ENCODE measurements at regions not wholly inside any gene's neighbourhood (a gene's known extent, or its start where the extent isn't known, plus 50 kb on each side); places are given as distances from the start of the nearest gene placed in this dataset.
"Not testable (repeated sequence)": the region's sequence is repeated elsewhere in the genome, so short reads cannot be mapped to it uniquely, and the experiment has no call there.

DNA sequence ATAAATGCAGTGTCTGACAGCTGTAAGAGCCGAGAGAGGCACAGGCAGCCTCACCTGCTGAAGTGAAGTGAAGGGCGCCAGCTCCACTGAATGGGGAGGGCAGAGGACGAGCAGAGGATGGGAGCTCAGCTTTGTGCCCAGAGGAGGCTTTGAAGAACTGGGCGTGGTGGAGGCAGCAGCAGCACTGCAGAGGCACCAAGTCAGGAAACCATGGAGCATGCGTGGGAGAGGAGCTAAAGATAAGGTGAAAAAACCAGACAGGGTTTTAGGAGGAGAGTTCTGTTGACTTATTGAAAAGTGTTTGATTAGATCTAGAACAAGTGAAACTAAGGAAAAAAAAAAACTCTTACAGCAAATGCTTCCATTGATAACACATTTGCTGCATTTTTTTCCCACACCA lies 216.4 kb downstream of the CXCL12 start:
- DNase-seq = no peak

DNA sequence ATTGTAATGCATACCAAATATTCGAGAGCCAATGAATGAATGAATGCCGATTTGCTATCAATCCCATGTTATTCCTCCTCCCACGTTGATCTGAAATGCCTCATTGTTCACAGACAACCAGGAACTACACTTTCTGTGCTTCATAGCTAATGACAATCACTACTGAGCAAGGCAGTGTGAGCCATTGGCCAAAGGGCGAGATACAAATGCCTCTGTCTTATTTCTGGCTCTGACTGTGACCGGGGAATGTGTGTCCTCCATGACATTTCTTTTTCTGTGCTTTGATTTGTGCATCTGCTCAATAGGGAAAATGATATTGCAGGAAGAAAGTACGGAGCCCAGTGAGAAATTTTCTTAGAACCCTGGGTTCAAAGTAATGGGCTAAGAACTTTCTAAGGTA lies 217.1 kb downstream of the CXCL12 start:
- DNase-seq = no peak

GRCh38 chr10:44166441-44166840 lies 218.5 kb downstream of the CXCL12 start:
- DNase-seq = no peak

- DNase-seq = no peak
Measured at GRCh38 chr10:44164251-44164956, 220.5 kb downstream of the CXCL12 start.

- DNase-seq = no peak
Measured at GRCh38 chr10:44161184-44161583, 223.7 kb downstream of the CXCL12 start.

GRCh38 chr10:44157574-44157973 lies 227.3 kb downstream of the CXCL12 start:
- DNase-seq = no peak

- DNase-seq = no peak
Measured at GRCh38 chr10:44154956-44155355, 229.9 kb downstream of the CXCL12 start.

- no peak for DNase-seq
Measured at GRCh38 chr10:44153918-44154670, 230.8 kb downstream of the CXCL12 start.

DNA sequence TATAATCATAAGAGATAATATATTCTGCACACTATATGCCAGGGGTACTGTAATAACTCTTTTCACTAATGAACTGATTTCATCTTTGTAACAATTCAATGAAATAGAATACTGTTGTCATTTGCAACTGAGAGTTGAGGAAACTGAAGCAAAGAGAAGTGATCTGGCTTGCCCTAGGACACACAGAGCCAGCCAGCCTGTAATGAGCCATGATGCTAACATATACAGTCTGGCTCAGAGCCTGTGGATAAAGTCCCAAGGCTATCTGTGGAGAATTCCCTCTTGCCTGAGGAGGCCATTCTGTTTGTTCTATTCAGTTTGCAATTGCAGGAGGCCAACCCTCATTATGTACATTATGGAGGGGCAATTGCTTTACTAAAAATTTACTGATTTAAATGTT lies 241.3 kb downstream of the CXCL12 start:
- DNase-seq = no peak

DNA sequence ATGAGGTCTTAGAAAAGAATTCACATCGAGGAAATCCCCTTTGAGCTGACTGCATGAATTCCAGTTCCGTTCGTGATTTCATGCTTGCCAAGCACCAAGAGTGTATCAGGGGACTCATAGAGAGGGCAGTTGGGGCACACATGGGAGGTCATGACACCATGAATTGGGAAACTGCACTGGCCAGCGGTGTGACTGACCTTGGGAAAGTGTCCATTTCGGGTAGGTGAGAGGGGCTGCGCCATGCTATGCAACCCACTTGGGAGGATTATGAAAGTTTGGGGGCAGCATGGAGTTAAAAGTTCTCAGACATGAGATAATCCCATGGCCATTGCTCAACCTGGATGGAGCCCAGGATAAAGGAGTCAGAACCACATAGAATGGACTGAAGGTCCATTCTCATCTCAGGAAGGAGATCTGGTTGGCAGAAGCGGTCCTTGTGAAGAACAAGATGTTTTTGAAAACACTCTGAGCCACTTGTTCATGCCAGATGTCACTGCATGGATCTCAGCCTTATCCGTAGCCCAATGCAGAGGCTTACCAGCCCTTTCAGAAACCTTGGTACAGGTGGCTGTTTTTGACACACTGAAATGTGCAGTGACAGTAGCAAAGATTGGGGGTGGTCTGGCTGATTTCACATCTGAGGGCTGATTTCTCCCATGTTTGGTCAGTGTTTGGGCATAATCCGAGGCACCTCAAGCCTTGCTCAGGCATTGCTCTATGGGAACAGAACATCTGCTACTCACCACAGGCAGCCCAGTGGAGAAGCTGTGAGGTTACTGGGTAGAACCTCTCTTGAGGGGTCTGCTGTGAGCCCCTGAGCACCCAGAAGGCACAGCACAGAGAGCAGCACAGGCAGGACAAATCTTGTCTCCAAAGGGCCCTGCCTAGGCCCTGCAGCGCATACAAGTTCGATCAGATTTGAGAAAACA lies 252.3 kb downstream of the CXCL12 start:
- DNase-seq = no peak

- DNase-seq = no peak
Measured at GRCh38 chr10:44126291-44126717, 258.6 kb downstream of the CXCL12 start.

GRCh38 chr10:44125879-44126278 lies 259.0 kb downstream of the CXCL12 start:
- no peak for DNase-seq

DNA sequence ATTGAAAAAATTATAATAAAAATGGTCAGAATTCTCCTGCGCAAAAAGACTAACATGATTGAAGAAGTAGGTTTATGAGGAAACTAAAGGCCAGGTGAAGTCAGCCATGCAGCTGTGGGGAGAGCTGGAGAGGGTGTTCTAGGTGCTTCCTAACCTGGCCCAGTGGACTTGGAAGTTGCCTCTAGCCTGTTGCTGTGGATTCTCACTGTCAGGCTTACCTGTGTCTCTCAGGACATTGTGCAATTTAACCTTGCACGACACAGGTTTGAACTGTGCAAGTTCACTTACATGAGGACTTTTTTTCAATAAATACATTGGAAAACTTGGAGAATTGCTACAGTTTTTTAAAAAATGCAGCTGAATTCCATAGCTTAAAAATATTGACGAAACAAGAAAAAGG lies 266.4 kb downstream of the CXCL12 start:
- DNase-seq = no peak

DNA sequence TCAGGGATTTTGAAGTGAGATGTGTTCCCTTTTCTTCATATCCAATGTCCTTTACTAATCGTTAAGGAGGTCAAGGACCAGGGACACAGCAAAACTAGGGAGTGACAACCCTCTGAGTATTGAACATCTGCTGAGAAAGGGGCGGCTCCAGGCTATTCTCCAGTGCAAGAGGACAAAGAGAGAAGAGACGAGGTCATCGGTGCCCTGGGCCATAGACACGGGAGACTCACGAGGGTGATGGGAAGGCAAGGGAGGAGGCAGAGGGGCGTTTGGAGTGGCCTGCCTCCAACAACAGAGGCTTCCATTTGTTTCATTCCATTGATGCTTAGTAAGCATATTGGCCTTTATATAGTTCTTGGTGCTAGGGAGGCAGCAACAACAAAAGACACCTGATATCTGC lies 268.4 kb downstream of the CXCL12 start:
- no peak for DNase-seq

DNA sequence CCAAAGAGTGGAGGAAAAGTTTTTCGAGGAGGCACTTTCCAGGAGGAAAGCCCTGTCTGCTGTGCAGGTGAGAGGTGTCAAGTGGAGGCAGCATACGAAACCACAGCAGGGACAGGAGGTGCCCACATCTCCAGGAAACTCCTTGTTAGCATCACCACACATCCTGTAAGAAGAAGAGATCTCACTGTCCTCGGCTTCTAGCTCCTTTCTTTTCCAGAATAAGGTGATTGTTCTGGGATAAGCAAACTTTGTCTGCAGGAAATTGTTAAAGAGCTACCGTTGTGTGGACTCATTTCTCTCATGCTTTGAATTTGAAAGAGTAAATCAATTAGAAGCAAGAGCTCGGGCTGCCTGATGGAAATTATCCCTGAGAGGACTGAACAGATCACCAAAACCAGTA lies 269.4 kb downstream of the CXCL12 start:
- no peak for DNase-seq

DNA sequence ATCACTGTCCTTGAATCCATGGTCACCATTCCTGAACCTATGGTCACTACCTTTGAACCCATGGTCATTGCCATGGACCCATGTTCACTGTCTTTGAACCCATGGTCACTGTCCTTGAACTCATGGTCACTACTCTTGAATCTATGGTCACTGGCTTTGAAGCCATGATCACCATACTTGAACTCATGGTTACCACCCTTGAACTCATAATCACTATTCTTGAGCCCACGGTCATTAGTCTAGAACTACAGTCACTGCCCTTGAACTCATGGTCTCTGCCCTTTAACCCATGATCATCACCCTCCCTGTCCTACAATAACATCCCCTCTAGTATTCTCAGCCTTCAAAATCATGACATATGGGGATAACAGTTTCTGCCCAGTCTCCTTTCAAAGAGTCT lies 270.5 kb downstream of the CXCL12 start:
- DNase-seq = no peak

- DNase-seq = not testable (repeated sequence)
Measured at GRCh38 chr10:44112280-44112679, 272.6 kb downstream of the CXCL12 start.

DNA sequence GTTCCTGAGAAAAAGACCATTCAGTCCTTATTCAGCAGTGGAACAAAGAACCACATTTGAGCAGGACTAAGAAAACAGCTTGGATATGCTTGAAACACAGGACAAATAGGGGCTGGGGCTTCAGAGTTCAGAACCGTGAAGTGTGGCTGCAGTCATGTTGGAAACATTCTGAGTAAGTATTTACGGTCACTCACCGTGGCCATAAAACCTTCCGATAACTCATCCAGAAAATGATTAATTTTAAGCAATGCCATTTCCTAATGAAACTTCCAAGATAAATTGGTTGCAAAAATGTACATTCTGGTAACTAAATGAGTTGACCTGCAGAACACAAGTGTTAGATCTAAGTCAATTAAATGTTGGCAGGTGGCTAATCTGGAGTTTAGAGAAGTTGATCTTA lies 279.2 kb downstream of the CXCL12 start:
- no peak for DNase-seq

DNA sequence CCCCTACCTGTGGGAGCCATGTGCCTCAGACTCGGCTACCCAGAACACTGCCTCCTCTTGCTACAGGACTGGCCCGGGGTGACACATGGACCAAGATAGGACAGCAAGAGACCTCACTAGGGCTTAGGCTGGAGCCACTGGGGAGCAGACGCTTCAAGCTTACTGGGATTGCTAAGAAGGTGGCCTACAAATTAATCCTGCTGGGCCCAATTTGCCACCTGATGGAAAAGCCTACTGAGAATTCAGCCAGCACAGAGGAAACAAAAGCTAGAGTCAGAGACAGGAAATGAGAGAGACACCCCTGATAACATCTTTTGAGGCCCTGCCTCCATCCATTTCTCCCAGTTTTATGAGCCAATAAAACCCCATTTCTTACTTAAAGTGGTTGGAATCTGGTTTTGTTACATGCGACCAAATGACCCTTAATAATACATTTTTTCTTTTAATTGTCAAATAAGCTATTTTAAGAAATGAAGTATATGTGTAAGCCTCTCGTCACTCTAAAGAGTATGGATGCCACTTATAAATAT lies 282.1 kb downstream of the CXCL12 start:
- no peak for DNase-seq

- DNase-seq = no peak
Measured at GRCh38 chr10:44101082-44101481, 283.8 kb downstream of the CXCL12 start.

DNA sequence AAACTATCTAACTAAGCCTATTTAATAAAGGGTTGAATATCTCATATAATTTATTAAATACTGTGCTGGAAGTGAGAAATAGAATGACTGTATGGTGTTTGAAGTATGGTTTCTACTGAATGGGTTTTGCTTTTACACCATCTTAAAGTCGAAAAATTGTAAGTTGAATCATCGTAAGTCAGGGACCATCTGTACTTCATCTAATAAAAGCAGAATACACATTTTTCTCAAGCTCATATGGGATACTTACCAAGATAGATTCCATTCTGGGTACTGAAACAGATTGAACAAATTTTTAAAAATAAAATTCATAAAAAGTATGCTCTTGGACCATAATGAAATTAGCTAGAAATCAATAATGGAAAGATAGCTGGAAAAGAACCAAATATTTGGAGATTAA lies 285.4 kb downstream of the CXCL12 start:
- no peak for DNase-seq

DNA sequence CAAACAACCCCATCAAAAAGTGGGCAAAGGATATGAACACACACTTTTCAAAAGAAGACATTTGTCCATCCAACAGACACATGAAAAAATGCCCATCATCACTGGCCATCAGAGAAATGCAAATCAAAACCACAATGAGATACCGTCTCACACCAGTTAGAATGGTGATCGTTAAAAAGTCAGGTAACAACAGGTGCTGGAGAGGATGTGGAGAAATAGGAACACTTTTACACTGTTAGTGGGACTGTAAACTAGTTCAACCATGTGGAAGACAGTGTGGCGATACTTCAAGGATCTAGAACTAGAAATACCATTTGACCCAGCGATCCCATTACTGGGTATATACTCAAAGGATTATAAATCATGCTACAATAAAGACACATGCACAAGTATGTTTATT lies 288.7 kb downstream of the CXCL12 start:
- DNase-seq = not testable (repeated sequence)

- no peak for DNase-seq
Measured at GRCh38 chr10:44089671-44090070, 295.2 kb downstream of the CXCL12 start.

Data from hindlimb muscle (tissue), 1 donor.